HG03108 (cell line): ENCODE measurements at regions not wholly inside any gene's neighbourhood (a gene's known extent, or its start where the extent isn't known, plus 50 kb on each side); places are given as distances from the start of the nearest gene placed in this dataset.

Experiments
- ATAC-seq: cut with Tn5 transposase; IDR thresholded peaks from one replicate; pipeline ENCODE4 v1.9.1; 2021; ENCODE audit warnings: moderate library complexity; ENCODE audit not compliant: unreplicated experiment

- no peak for ATAC-seq
These were observed 85.6 kb downstream of the FOXL1 start for GRCh38 chr16:86663685-86664521.

GRCh38 chr16:86664522-86665318, 86.4 kb downstream of the FOXL1 start:
- peak; percentile 64 for ATAC-seq

- peak; percentile 10 for ATAC-seq
These were observed 86.9 kb downstream of the FOXL1 start for GRCh38 chr16:86665319-86665675.

- no peak for ATAC-seq
These were observed 87.6 kb downstream of the FOXL1 start for GRCh38 chr16:86665929-86666328.

GRCh38 chr16:86667035-86667434, 88.7 kb downstream of the FOXL1 start:
- ATAC-seq = no peak

GRCh38 chr16:86668136-86668910, 90.0 kb downstream of the FOXL1 start:
- ATAC-seq = no peak

- no peak for ATAC-seq
These were observed 91.0 kb downstream of the FOXL1 start for GRCh38 chr16:86669285-86669805.

- ATAC-seq = no peak
These were observed 91.8 kb downstream of the FOXL1 start for GRCh38 chr16:86669937-86670749.

GRCh38 chr16:86670750-86671234, 92.4 kb downstream of the FOXL1 start:
- no peak for ATAC-seq

GRCh38 chr16:86671486-86672178, 93.3 kb downstream of the FOXL1 start:
- no peak for ATAC-seq

GRCh38 chr16:86672179-86672863, 94.0 kb downstream of the FOXL1 start:
- no peak for ATAC-seq

GRCh38 chr16:86673090-86673955, 95.0 kb downstream of the FOXL1 start:
- no peak for ATAC-seq

- ATAC-seq = no peak
These were observed 95.7 kb downstream of the FOXL1 start for GRCh38 chr16:86673956-86674453.

- ATAC-seq = no peak
These were observed 97.9 kb downstream of the FOXL1 start for GRCh38 chr16:86676254-86676670.

GRCh38 chr16:86679490-86679889, 101.1 kb downstream of the FOXL1 start:
- no peak for ATAC-seq

GRCh38 chr16:86680162-86680561, 101.8 kb downstream of the FOXL1 start:
- no peak for ATAC-seq

GRCh38 chr16:86680661-86681030, 102.3 kb downstream of the FOXL1 start:
- no peak for ATAC-seq
